K562 (cell line): ENCODE measurements at regions not wholly inside any gene's neighbourhood (a gene's known extent, or its start where the extent isn't known, plus 50 kb on each side); places are given as distances from the start of the nearest gene placed in this dataset.
A peak's percentile ranks its signal among the peaks of the same experiment; 100 is the strongest.

Experiments
- ASH1L ChIP-seq: fragments of 450-650 bp; IDR thresholded peaks from 2 replicates; pipeline ENCODE4 v1.6.1; 2018; ENCODE audit warnings: borderline replicate concordance, mild to moderate bottlenecking, low read depth; ENCODE audit not compliant: partially characterized antibody
- ATF3 ChIP-seq, 2 experiments: fragments of 450-650 bp in 1 of 2; sonication (generic) in 1 of 2; formaldehyde crosslinking in 1 of 2; IDR thresholded peaks in 1 of 2; conservative IDR thresholded peaks in 1 of 2; 2 replicates each; pipeline versions ENCODE4 v1.6.1 to v1.8.1; 2016 to 2023; ENCODE audit warnings: mild to moderate bottlenecking in 2 of 2, moderate library complexity in 2 of 2, inconsistent platforms in 1 of 2, missing genetic modification reagents in 1 of 2
- CCNT2 ChIP-seq: IDR thresholded peaks from 2 replicates; pipeline ENCODE4 v1.6.1; 2011; ENCODE audit warnings: borderline replicate concordance, low read depth, mild to moderate bottlenecking, moderate library complexity, mixed read lengths, low read length; ENCODE audit not compliant: insufficient read length; ENCODE audit errors: extremely low read depth
- FOXJ2 ChIP-seq: fragments of 200-800 bp; sonication (Bioruptor generic); IDR thresholded peaks from 2 replicates; pipeline ENCODE4 v1.6.1; 2016; ENCODE audit warnings: missing genetic modification characterization, missing compliant biosample characterization
- FOXJ3 ChIP-seq: sonication (generic); formaldehyde crosslinking; IDR thresholded peaks from 2 replicates; pipeline ENCODE4 v1.4.0; 2020; ENCODE audit warnings: mild to moderate bottlenecking, missing genetic modification reagents
- KLF10 ChIP-seq: fragments of 250-450 bp; sonication (Bioruptor Pico); IDR thresholded peaks from 2 replicates; pipeline ENCODE4 v1.6.1; 2021; ENCODE audit warnings: matching md5 sums
- NFYB ChIP-seq: IDR thresholded peaks from 2 replicates; pipeline ENCODE4 v1.6.1; 2011; ENCODE audit warnings: mild to moderate bottlenecking, moderate library complexity; ENCODE audit not compliant: insufficient read length; ENCODE audit errors: extremely low read depth
- POLR2H ChIP-seq: IDR thresholded peaks from 2 replicates; pipeline ENCODE4 v1.6.1; 2016; ENCODE audit warnings: missing genetic modification characterization, low read depth, mild to moderate bottlenecking, control low read depth, missing compliant biosample characterization, moderate library complexity
- SP2 ChIP-seq: IDR thresholded peaks from 2 replicates; pipeline ENCODE4 v1.6.1; 2011; ENCODE audit warnings: mild to moderate bottlenecking, low read depth, low read length, moderate library complexity; ENCODE audit not compliant: poor library complexity, severe bottlenecking; ENCODE audit errors: extremely low read depth
- THRA ChIP-seq: fragments of 450-650 bp; IDR thresholded peaks from 2 replicates; pipeline ENCODE4 v1.6.1; 2017; ENCODE audit warnings: mild to moderate bottlenecking, moderate library complexity
- YBX1 ChIP-seq: fragments of 450-650 bp; IDR thresholded peaks from 2 replicates; pipeline ENCODE4 v1.7.1; 2016; ENCODE audit warnings: mild to moderate bottlenecking
- ZBTB1 ChIP-seq: sonication (generic); formaldehyde crosslinking; IDR thresholded peaks from 2 replicates; pipeline ENCODE4 v1.8.1; 2023; ENCODE audit warnings: missing genetic modification reagents, low read depth, mild to moderate bottlenecking, borderline replicate concordance
- ZBTB2 ChIP-seq: fragments of 450-650 bp; IDR thresholded peaks from 2 replicates; pipeline ENCODE4 v1.6.1; 2016; ENCODE audit warnings: antibody characterized with exemption
- ZFP36 ChIP-seq: fragments of 150-350 bp; IDR thresholded peaks from 2 replicates; pipeline ENCODE4 v1.6.1; 2018; ENCODE audit warnings: low read length, low read depth; ENCODE audit not compliant: partially characterized antibody
- ZNF511 ChIP-seq: sonication (generic); formaldehyde crosslinking; IDR thresholded peaks from 2 replicates; pipeline ENCODE4 v1.8.0; 2022; ENCODE audit warnings: mild to moderate bottlenecking, missing genetic modification reagents
- ZNF57 ChIP-seq: fragments of 450-650 bp; formaldehyde crosslinking; IDR thresholded peaks from 2 replicates; pipeline ENCODE4 v1.4.0; 2020; ENCODE audit warnings: mild to moderate bottlenecking, moderate library complexity
- ZNF639 ChIP-seq, 2 experiments: fragments of 200-800 bp in 1 of 2; sonication (Bioruptor generic) in 1 of 2; sonication (generic) in 1 of 2; formaldehyde crosslinking in 1 of 2; IDR thresholded peaks in 1 of 2; conservative IDR thresholded peaks in 1 of 2; 2 replicates each; pipeline versions ENCODE4 v1.5.0 to v1.6.1; 2016 to 2020; ENCODE audit warnings: missing compliant biosample characterization in 1 of 2, missing genetic modification characterization in 1 of 2, missing genetic modification reagents in 1 of 2

- TF ChIP-seq SP2 (no peak), ZBTB1 (CRISPR knock-in tag) (peak; percentile 46; the same call in 1 of the 2 replicates), KLF10 (CRISPR knock-in tag) (no peak), ZNF57 (CRISPR knock-in tag) (no peak; the same call in 1 of the 2 replicates), ASH1L (no peak), FOXJ2 (tag) (peak; percentile 66; the same call in 1 of the 2 replicates), ZFP36 (no peak), YBX1 (no peak), POLR2H (tag) (no peak), ZNF639 (CRISPR knock-in tag; conservative IDR thresholded peaks at IDR 0.05 in 1 of 2, IDR thresholded peaks at IDR 0.05 in 1 of 2) (peak in 1 of 2 experiments; percentile 97; a peak in 2 of 4 replicates), ATF3 (IDR thresholded peaks at IDR 0.05) (0 out of 2 replicates have a peak, but pooled peaks have one; percentile 13), ATF3 (CRISPR knock-in tag; conservative IDR thresholded peaks at IDR 0.05) (no peak), NFYB (no peak), CCNT2 (peak; percentile 68), THRA (no peak), ZNF511 (peak; percentile 79), FOXJ3 (CRISPR knock-in tag) (no peak), ZBTB2 (peak; percentile 45; the same call in 1 of the 2 replicates)
Observed at GRCh38 chr7:131105799-131106680, 221.6 kb upstream of the MKLN1 start (continued).
